ENCODE measurements at regions not wholly inside any gene's neighbourhood (a gene's known extent, or its start where the extent isn't known, plus 50 kb on each side); places are given as distances from the start of the nearest gene placed in this dataset.

DNA sequence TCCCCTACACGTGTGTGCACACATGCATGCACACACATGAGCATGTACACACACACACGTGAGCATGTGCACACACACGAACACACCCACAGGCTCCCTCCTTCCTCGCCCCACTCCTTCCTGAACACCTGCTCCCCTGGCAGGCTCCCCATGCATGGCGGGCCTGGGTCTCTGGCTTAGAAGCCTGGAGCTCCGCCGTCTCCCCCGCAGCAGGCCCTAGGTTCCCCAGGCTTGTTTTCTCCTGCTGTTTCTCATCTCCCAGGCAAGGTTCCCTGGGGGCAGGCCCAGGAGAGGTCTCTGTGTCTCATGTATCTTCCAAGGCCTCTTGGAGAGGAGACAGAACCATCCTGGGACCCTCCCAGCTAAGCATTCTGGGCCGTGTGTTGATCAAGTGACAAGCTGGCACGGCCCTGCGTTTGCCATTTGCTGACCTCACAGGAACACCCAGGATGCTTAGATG is 202.3 kb upstream of the CIBAR2 start:
- Mint-ChIP-seq H3K4me1 (peaks cover 68% of the 10 kb centered on the region), H3K27me3 (ENCODE audit: low read depth) (peaks cover 8% of the 10 kb centered on the region), H3K4me3 (peak overlapping the region in 2 of 3 experiments; percentile 32 to 37), H3K9me3 (no peaks in the 10 kb centered on the region), H3K36me3 (ENCODE audit: low read depth) (no peaks in the 10 kb centered on the region), H3K27ac (peak overlapping the region; percentile 40 to 92 (median 86))
- TF ChIP-seq, protein P1, sequence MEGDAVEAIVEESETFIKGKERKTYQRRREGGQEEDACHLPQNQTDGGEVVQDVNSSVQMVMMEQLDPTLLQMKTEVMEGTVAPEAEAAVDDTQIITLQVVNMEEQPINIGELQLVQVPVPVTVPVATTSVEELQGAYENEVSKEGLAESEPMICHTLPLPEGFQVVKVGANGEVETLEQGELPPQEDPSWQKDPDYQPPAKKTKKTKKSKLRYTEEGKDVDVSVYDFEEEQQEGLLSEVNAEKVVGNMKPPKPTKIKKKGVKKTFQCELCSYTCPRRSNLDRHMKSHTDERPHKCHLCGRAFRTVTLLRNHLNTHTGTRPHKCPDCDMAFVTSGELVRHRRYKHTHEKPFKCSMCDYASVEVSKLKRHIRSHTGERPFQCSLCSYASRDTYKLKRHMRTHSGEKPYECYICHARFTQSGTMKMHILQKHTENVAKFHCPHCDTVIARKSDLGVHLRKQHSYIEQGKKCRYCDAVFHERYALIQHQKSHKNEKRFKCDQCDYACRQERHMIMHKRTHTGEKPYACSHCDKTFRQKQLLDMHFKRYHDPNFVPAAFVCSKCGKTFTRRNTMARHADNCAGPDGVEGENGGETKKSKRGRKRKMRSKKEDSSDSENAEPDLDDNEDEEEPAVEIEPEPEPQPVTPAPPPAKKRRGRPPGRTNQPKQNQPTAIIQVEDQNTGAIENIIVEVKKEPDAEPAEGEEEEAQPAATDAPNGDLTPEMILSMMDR (IDR thresholded peaks at IDR 0.05; ENCODE audit: unreplicated experiment in 3 of 3), result no peak

DNA sequence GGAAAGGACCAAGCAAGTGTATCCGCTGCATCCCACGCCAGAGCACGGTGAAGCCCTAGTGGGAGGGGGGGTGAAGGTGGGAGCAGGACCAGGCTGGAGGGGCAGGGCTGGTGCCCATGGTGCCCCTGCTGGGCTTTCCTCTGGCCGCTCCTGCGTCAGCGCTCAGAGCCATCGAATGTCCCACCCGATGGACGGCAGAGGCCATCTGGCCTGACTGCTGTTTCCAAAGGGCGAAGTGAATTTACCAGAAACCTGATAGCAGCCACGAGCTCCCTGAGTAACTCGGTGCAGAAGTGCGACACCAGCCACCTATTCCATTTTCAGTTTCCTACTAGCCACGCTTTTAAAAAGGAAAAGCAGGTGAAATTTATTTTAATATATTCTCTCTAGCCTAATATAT is 203.6 kb upstream of the CIBAR2 start:
- Mint-ChIP-seq H3K27me3 (ENCODE audit: low read depth) (peaks cover 8% of the 10 kb centered on the region), H3K27ac (peak overlapping the region in 1 of 3 experiments; percentile 78), H3K36me3 (ENCODE audit: low read depth) (no peaks in the 10 kb centered on the region), H3K4me1 (peaks cover 80% of the 10 kb centered on the region), H3K4me3 (no peak overlapping the region), H3K9me3 (no peaks in the 10 kb centered on the region)
- TF ChIP-seq, protein P1 (IDR thresholded peaks at IDR 0.05; ENCODE audit: unreplicated experiment in 3 of 3), result no peak

DNA sequence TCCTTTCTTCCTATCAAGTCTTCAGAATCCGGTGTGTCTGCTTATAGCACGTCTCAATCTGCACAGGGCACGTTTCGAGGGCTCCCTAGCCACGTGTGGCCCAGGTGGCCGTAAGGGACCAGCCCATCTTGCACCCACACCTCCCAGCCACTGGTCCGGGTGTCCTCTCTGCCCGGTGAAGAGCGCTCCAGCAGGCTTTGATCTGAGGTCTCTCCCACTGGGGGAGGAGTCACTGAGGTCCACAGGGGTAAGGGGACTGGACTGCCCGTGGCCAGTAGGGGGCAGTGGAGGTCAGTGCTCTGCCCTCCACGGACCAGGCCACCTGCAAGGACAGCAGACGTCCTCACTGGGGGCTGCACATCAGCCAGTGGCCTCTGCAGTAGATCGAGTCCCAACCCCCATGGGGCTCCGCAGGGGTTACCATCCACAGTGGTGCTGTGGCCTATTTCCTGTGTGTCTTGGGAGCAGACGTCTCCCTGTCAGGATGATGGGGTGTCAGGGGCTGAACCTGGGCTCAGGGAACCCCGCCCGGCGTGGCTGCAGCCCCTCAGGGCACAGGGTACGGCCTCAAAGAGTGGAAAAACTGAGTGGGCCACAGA is 204.1 kb upstream of the CIBAR2 start:
- peaks cover 8% of the 10 kb centered on the region for H3K27me3 Mint-ChIP-seq (ENCODE audit: low read depth)
- no peaks in the 10 kb centered on the region for H3K36me3 Mint-ChIP-seq (ENCODE audit: low read depth)
- H3K27ac Mint-ChIP-seq, result peak overlapping the region; percentile 57 to 85 (median 78)
- H3K4me1 Mint-ChIP-seq, result peaks cover 80% of the 10 kb centered on the region
- peak overlapping the region; percentile 6 to 49 (median 37) for H3K4me3 Mint-ChIP-seq
- no peaks in the 10 kb centered on the region for H3K9me3 Mint-ChIP-seq
- TF ChIP-seq, protein P1 (IDR thresholded peaks at IDR 0.05; ENCODE audit: unreplicated experiment in 3 of 3), result peak; percentile 77 to 83 (median 79)

DNA sequence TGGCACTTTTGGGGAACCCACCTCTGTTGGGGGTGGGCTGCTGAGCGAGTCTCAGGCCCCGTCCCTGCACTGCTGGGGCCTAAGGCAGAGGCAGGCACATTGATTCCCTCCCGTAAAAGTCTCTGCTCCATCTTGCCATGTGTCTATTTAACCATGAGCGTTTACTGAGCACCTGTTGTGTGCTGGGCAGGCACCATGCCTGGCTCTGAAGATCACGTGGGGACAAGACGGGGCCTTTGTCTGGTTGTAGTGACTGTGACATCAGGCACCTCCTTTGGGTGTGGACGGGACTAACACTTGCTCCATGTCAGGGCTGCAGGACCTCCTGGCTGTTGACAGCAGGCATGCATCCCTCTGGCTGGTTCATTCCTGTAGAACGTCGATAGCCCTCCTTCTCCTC is 204.7 kb upstream of the CIBAR2 start:
- Mint-ChIP-seq H3K27ac (peak overlapping the region in 2 of 3 experiments; percentile 57 to 64), H3K9me3 (no peaks in the 10 kb centered on the region), H3K36me3 (ENCODE audit: low read depth) (no peaks in the 10 kb centered on the region), H3K27me3 (ENCODE audit: low read depth) (peaks cover 8% of the 10 kb centered on the region), H3K4me3 (no peak overlapping the region), H3K4me1 (peaks cover 80% of the 10 kb centered on the region)
- TF ChIP-seq, protein P1 (IDR thresholded peaks at IDR 0.05; ENCODE audit: unreplicated experiment in 3 of 3), result no peak

DNA sequence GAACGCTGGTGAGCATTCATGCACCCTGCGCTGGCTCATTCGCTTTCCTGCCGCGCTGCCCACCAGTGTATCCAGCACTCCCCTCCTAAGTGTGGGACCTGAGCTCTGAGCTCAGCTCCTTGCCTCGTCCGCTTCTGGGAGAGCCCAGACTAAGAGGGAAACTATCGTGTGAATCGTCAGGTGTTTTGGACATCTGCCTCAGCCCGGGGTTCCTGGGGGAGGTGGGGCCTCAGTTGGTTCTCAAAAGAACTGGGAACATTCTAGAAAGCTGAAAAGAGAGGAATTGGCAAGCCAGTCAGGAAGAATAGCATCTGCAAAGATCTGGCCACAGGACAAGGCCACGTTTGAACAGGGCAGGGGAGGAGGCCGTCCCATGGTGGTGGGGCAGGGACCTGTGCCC is 205.4 kb upstream of the CIBAR2 start:
- Mint-ChIP-seq H3K36me3 (ENCODE audit: low read depth) (no peaks in the 10 kb centered on the region), H3K9me3 (no peaks in the 10 kb centered on the region), H3K27me3 (ENCODE audit: low read depth) (peaks cover 8% of the 10 kb centered on the region), H3K4me3 (no peak overlapping the region), H3K27ac (peak overlapping the region; percentile 19 to 64 (median 64)), H3K4me1 (peaks cover 74% of the 10 kb centered on the region)
- TF ChIP-seq, protein P1 (IDR thresholded peaks at IDR 0.05; ENCODE audit: unreplicated experiment in 3 of 3), result no peak

Measured in nephron (organoid).